Cardiac fibroblast (primary cell): ENCODE measurements at regions not wholly inside any gene's neighbourhood (a gene's known extent, or its start where the extent isn't known, plus 50 kb on each side); places are given as distances from the start of the nearest gene placed in this dataset.

ENCODE experiments used
- DNase-seq, 2 donors: peaks; one replicate each; pipeline versions ENCODE4 v3.0.0 to v3.0.0-alpha.2; 2010; ENCODE audit warnings: low read depth in 2 of 2
- H3K4me3 ChIP-seq, 2 donors: replicated peaks in 1 of 2; 1 replicate in 1 of 2; 2 replicates in 1 of 2; pipeline ENCODE4 v1.5.1; 2011; ENCODE audit warnings: low read depth in 2 of 2, low read length in 2 of 2, mild to moderate bottlenecking in 2 of 2, moderate library complexity in 1 of 2
- TF ChIP-seq, protein P1 (sequence below): IDR thresholded peaks from one replicate; pipeline ENCODE4 v1.5.1; 2011; ENCODE audit warnings: low read depth, mild to moderate bottlenecking, low read length, inconsistent platforms

DNA sequence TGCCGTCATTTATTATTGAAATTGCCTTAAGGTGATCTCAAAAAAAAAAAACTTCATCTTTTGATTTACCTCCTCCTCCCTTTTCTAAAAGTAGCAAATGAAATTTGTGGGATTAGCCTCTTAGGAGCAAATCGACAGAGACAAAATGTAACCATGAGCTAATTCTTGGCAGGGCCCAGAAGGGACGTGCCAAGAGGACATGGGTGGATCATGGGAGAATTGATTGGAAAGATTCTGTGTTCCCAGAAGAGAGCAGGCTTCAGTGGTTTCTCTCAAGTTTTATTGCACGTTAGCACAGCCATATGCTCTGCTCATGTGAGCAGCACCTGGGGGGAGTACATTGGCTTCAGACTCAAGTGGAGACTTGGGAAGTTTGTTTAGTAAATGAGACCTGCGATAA is 394.6 kb downstream of the ELAVL2 start:
- TF ChIP-seq, protein P1, sequence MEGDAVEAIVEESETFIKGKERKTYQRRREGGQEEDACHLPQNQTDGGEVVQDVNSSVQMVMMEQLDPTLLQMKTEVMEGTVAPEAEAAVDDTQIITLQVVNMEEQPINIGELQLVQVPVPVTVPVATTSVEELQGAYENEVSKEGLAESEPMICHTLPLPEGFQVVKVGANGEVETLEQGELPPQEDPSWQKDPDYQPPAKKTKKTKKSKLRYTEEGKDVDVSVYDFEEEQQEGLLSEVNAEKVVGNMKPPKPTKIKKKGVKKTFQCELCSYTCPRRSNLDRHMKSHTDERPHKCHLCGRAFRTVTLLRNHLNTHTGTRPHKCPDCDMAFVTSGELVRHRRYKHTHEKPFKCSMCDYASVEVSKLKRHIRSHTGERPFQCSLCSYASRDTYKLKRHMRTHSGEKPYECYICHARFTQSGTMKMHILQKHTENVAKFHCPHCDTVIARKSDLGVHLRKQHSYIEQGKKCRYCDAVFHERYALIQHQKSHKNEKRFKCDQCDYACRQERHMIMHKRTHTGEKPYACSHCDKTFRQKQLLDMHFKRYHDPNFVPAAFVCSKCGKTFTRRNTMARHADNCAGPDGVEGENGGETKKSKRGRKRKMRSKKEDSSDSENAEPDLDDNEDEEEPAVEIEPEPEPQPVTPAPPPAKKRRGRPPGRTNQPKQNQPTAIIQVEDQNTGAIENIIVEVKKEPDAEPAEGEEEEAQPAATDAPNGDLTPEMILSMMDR = no peak
- DNase-seq = no peak

DNA sequence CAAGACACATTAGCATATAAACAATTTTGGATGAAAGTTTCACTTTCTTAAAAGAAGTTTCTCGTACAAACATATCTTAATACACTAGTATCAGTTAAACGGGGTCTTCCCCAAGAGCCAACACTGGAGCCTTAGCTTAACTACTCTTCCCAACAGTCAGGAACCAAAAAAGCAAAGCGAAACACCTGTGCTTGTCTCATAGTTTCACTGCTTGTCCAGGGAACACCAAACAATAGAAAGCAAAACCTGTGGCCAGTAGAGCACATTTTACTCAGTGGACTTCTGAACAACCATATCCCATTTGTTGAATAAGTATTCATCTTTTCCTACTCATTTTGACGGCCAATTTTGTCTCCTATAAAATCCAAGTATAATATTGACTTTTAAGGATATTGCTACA is 391.4 kb downstream of the ELAVL2 start:
- TF ChIP-seq, protein P1 = no peak
- no peak overlapping the region for H3K4me3 ChIP-seq
- no peak for DNase-seq

More for the DNA sequence above, 394.6 kb downstream of the ELAVL2 start:
- no peak overlapping the region for H3K4me3 ChIP-seq

DNA sequence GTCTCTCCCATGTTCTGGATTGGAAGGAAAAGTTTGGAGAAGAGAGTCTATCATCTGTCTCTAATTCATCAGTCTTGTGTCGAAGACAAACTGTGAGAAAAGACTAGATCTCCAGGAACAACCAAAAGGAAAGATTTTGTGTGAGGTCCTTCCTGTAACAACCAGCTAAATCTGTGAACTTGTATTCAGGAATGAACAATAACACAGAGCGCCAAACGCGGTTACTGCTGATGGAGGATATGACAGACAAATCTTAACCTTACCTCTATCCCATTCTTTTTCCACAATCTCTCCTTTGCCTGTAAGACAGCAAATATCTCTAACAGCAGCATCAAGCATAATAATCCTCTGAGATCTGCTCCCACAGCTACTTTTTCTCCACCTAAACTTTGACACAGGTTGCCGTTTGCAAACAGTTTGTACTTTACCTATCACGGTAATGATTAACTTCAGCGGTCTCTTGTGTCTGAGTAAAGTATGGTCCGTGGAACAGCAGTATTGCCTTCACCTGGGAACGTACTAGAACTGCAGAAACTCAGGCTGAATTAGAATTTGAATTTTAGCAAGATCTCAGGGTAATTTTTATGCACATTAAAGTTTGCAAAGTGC is 387.6 kb downstream of the ELAVL2 start:
- TF ChIP-seq, protein P1 = no peak
- H3K4me3 ChIP-seq = no peak overlapping the region
- DNase-seq = no peak

DNA sequence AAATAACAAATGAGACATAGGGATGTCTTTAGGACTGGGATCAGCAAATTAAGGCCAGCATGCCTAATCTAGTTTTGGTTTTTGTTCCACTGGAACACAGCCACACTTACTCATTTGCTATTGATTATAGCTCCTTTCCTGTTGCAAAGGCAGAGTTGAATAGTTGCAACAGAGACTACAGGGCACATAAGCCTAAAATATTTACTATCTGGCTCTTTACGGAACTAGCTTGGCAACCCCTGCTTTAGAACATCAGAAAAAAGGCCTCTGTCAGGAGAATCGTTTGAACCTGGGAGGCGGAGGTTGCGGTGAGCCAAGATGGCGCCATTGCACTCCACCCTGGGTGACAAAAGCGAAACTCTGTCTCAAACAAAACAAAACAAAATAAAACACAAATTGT is 384.8 kb downstream of the ELAVL2 start:
- TF ChIP-seq, protein P1 = no peak
- no peak for DNase-seq
- H3K4me3 ChIP-seq = no peak overlapping the region

DNA sequence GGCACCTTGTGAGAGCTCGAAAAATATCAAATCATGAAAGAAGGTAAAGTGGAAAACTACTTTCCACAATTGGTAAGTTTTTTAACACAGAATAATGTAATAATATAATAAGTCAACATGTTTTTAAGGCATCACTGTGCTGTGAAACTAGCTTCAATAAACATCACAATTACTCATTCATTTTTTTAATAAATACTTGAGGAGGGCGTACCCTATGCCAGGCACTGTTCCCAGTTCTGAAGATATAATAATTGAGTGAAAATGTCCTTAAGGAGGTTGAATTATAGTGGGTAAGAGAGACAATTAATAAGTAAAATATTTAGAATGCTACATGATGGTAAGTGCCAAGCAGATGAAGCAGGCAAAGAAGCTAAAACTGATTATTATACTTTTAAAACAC is 381.4 kb downstream of the ELAVL2 start:
- no peak for DNase-seq
- no peak overlapping the region for H3K4me3 ChIP-seq
- TF ChIP-seq, protein P1 = no peak

DNA sequence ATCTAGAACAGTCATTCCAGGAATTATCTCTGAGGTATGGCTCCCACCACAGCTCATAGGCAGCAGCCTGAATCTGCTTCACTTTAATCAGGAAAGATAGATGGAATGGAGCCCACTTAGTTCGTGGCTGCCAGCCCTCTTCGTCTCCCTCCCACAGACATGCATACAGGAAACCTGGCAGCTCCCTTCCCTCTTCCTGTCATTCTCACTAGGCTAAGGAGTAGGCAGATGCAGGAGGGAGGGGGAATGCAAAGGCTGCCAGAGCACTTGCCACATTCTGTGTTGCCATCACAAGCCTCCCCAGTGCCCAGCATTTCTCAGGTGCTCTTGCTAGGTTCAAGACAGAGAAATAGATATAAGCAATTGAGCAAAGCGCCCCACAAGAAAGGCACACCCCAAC is 378.9 kb downstream of the ELAVL2 start:
- TF ChIP-seq, protein P1 = no peak
- no peak for DNase-seq
- H3K4me3 ChIP-seq = no peak overlapping the region

DNA sequence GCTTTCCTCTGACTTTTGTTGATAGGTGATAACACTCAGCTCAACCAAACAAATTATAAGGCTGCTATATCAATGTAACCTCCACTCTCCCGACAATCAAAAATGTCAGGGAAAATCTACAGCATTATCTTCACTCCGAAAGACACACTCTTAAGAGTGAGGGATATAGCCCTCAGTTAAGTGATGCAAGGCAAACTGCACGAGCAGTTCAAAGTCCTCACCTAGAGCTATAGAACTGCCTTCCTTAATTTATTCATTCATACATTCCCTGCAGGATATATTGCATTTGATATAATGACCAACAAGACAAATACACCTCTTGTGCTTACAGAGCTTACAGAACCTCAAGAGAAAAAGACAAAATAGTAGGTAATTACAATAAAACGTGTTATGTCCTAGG is 378.1 kb downstream of the ELAVL2 start:
- DNase-seq = no peak
- TF ChIP-seq, protein P1 = no peak
- H3K4me3 ChIP-seq = no peak overlapping the region
